GM12892 (cell line): ENCODE measurements at regions not wholly inside any gene's neighbourhood (a gene's known extent, or its start where the extent isn't known, plus 50 kb on each side); places are given as distances from the start of the nearest gene placed in this dataset.

Source experiments
- DNase-seq: peaks from one replicate; pipeline ENCODE4 v3.0.0; 2011; ENCODE audit not compliant: insufficient read length
- FAIRE-seq: peaks from 2 replicates; lab custom pipeline; 2011; peaks lifted over from hg19 to GRCh38; lab: Jason Lieb, UNC
- POLR2A ChIP-seq: IDR thresholded peaks from 2 replicates; pipeline ENCODE4 v1.6.1; 2011; ENCODE audit warnings: low read depth, low read length, control low read depth
- POLR2AphosphoS5 ChIP-seq: IDR thresholded peaks from 2 replicates; pipeline ENCODE4 v1.6.1; 2011; ENCODE audit warnings: low read depth, low read length, control low read depth
- TAF1 ChIP-seq: IDR thresholded peaks from 2 replicates; pipeline ENCODE4 v1.6.1; 2011; ENCODE audit warnings: low read depth, mild to moderate bottlenecking, control low read depth, low read length, borderline replicate concordance

DNA sequence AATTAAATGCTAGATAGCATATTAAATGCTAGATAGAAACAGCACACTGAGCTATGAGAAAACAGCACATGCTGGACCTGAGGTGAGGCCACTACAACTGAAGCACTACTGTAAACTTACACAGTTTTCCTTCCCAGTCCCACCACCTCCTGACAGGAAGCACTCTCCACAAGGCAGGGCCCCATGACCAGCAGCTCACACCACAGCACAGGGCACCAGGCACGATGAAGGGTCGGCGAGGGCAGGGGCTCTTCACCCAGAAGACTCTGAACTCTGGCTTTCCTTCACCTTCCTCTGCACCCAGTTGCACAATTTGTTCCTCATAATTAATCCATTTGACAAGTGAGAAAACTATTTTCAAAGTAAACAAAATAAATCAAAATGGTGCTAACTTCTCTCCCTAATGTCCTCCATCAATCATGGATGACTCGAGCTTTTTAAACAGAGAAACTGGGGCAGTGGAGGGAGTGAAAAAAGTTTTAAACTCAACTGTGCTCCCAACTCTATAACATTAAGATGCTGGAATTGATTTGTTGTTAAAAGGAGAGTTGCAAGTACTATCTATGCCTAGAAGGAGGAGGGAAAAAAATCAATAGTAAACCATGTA, 568.7 kb downstream of the UQCRFS1 start:
- no peak for TF ChIP-seq POLR2AphosphoS5
- TF ChIP-seq TAF1: no peak
- FAIRE-seq (no peak), DNase-seq (no peak)

- DNase-seq: no peak
- no peak for FAIRE-seq
- no peak for TF ChIP-seq TAF1
- no peak for TF ChIP-seq POLR2AphosphoS5
- no peak for TF ChIP-seq POLR2A
These were observed 569.9 kb downstream of the UQCRFS1 start for GRCh38 chr19:28642787-28643683.

GRCh38 chr19:28641395-28641794, 571.6 kb downstream of the UQCRFS1 start:
- TF ChIP-seq TAF1 (no peak), POLR2AphosphoS5 (no peak), POLR2A (no peak)
- FAIRE-seq (no peak), DNase-seq (no peak)

DNA sequence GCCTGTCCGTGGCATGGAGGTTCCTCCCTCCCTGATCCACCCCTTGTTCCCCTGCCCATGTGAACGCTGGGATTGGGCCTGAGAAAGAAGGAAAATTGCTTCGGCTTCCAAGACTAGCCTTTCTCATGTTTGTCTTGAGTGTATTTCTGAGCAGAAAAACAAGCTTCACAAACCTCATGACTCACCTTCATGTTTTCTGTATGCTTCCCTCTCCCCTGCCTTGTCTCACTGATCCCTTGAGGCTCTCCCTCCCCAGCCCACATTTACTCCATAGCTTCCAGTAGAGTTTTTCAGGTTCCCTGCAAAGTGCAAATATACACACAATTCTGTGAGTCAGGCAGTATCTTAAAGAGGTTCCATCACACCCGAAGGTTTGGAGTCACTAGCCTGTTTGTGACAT, 572.4 kb downstream of the UQCRFS1 start:
- DNase-seq (no peak), FAIRE-seq (no peak)
- TF ChIP-seq POLR2AphosphoS5 (no peak), POLR2A (no peak), TAF1 (no peak)

DNA sequence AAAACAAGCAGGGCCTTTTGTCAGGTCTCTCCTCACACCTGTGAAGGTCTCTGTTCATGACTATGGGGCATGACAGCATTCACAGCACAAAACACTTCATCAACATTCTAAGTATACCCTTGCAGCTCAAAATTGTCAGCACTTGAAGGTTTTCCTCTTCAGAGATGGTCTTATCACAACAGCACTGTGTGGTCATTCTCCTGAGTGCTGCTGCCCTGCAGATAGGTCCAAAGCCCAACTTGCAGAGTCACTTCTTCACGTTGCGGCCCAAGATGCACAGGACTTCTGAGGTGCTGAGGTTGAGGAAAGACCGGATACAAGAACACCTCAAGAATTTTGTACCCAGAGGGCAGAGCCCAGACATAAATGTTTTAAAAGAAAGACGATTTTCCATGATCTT, 574.5 kb downstream of the UQCRFS1 start:
- FAIRE-seq (no peak), DNase-seq (no peak)
- TF ChIP-seq POLR2AphosphoS5: no peak
- TF ChIP-seq TAF1: no peak
- no peak for TF ChIP-seq POLR2A

GRCh38 chr19:28636706-28637105, 576.2 kb downstream of the UQCRFS1 start:
- TF ChIP-seq POLR2A: no peak
- DNase-seq: no peak
- FAIRE-seq: no peak

- TF ChIP-seq TAF1: no peak
- FAIRE-seq: no peak
These were observed 576.8 kb downstream of the UQCRFS1 start for GRCh38 chr19:28636016-28636629.

GRCh38 chr19:28634837-28635236, 578.1 kb downstream of the UQCRFS1 start:
- no peak for DNase-seq
- TF ChIP-seq POLR2A: no peak
- no peak for TF ChIP-seq TAF1
- TF ChIP-seq POLR2AphosphoS5: no peak
- FAIRE-seq: no peak

More at GRCh38 chr19:28636016-28636629, 576.8 kb downstream of the UQCRFS1 start:
- no peak for DNase-seq

- TF ChIP-seq POLR2A: no peak
- no peak for TF ChIP-seq POLR2AphosphoS5
- no peak for TF ChIP-seq TAF1
- DNase-seq (no peak), FAIRE-seq (no peak)
These were observed 579.0 kb downstream of the UQCRFS1 start for GRCh38 chr19:28634019-28634328.

- no peak for DNase-seq
- no peak for FAIRE-seq
These were observed 579.5 kb downstream of the UQCRFS1 start for GRCh38 chr19:28633319-28634018.

GRCh38 chr19:28632371-28633080, 580.4 kb downstream of the UQCRFS1 start:
- TF ChIP-seq POLR2AphosphoS5 (no peak), TAF1 (no peak), POLR2A (no peak)
- FAIRE-seq (no peak), DNase-seq (no peak)

More at GRCh38 chr19:28633319-28634018, 579.5 kb downstream of the UQCRFS1 start:
- TF ChIP-seq POLR2A (no peak), TAF1 (no peak), POLR2AphosphoS5 (no peak)
